ENCODE measurements at regions not wholly inside any gene's neighbourhood (a gene's known extent, or its start where the extent isn't known, plus 50 kb on each side); places are given as distances from the start of the nearest gene placed in this dataset.

DNA sequence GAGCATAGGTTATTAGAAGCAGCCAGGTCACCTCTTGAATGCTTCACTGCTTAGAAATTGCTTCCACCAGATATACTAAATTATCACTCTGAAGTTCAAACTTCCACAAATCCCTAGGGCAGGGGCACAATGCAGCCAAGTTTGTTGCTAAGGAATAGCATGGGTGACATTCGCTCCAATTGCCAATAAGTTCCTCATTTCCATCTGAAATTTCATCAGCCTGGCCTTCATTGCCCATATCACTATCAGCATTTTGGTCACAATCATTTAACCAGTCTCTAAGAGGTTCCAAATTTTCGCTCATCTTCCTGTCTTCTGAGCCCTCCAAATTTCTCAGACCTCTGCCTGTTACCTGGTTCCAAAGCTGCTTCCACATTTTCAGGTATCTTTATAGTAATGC, 356.1 kb downstream of the DAD1 start:
- no peak overlapping the region for H3K4me3 ChIP-seq (ENCODE audit: control insufficient read depth, low read depth, low read length)
- TF ChIP-seq, protein P1, sequence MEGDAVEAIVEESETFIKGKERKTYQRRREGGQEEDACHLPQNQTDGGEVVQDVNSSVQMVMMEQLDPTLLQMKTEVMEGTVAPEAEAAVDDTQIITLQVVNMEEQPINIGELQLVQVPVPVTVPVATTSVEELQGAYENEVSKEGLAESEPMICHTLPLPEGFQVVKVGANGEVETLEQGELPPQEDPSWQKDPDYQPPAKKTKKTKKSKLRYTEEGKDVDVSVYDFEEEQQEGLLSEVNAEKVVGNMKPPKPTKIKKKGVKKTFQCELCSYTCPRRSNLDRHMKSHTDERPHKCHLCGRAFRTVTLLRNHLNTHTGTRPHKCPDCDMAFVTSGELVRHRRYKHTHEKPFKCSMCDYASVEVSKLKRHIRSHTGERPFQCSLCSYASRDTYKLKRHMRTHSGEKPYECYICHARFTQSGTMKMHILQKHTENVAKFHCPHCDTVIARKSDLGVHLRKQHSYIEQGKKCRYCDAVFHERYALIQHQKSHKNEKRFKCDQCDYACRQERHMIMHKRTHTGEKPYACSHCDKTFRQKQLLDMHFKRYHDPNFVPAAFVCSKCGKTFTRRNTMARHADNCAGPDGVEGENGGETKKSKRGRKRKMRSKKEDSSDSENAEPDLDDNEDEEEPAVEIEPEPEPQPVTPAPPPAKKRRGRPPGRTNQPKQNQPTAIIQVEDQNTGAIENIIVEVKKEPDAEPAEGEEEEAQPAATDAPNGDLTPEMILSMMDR (conservative IDR thresholded peaks at IDR 0.05; ENCODE audit: control insufficient read depth, insufficient read depth, low read depth, low read length), result no peak
- no peak for DNase-seq (ENCODE audit: low read depth)

DNA sequence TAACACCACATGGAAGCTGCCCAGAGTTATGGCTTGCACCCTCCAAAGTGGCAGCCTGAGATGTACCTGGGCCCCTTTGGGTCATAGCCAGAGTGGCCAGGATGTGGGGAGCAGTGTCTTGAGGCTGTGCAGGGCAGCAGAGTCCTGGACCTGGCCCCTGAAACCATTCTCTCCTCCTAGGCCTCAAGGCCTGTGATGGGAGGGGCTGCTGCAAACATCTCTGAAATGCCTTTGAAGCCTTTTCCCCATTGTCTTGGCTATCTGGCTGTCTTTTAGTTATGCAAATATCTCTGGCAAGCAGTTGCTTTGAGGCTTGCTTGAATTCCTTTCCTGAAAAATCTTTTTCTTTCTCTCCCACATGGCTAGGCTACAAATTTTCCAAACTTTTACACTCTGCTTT, 356.5 kb downstream of the DAD1 start:
- H3K4me3 ChIP-seq (ENCODE audit: control insufficient read depth, low read depth, low read length), result no peak overlapping the region
- DNase-seq (ENCODE audit: low read depth), result no peak
- TF ChIP-seq, protein P1 (conservative IDR thresholded peaks at IDR 0.05; ENCODE audit: control insufficient read depth, insufficient read depth, low read depth, low read length), result no peak

DNA sequence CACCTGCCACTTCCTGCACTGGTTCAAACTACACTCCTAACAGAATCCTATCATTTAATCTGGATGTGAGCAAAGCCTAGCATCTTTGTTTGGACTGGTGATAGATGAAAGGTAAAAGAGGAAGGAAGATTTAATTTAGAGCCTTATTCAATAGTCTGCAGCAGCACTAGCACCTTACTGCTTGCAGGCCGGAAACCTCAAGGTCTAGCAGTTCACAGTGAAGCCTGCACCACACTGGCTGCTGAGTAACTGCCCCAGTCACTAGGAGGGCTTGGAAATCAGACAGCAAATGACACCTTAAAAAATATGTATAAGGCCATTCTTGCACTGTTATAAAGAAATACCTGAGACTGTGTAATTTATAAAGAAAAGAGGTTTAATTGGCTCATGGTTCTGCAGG, 358.0 kb downstream of the DAD1 start:
- no peak for DNase-seq (ENCODE audit: low read depth)
- TF ChIP-seq, protein P1 (conservative IDR thresholded peaks at IDR 0.05; ENCODE audit: control insufficient read depth, insufficient read depth, low read depth, low read length), result no peak
- H3K4me3 ChIP-seq (ENCODE audit: control insufficient read depth, low read depth, low read length), result no peak overlapping the region

DNA sequence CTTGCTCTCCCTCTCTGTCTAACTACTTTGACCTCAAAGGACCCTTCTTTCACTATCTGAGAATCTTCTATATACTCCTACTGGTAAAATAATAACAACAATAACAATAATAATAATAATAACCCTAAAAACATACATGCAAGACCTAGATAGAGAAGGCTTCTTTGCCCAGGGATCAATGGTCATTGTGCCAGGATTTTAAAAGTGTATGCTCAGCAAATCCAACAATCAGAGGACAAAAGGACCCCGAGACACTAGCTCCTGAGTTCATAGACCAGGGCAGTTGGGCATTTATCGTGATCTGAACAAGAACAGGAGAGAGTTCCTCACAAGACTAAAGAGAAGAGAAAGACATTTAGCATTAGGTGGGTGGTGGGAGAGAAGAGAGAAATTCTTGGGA, 358.5 kb downstream of the DAD1 start:
- no peak overlapping the region for H3K4me3 ChIP-seq (ENCODE audit: control insufficient read depth, low read depth, low read length)
- no peak for DNase-seq (ENCODE audit: low read depth)
- TF ChIP-seq, protein P1 (conservative IDR thresholded peaks at IDR 0.05; ENCODE audit: control insufficient read depth, insufficient read depth, low read depth, low read length), result no peak

- H3K4me3 ChIP-seq (ENCODE audit: control insufficient read depth, low read depth, low read length), result no peak overlapping the region
- DNase-seq (ENCODE audit: low read depth), result no peak
- TF ChIP-seq, protein P1 (conservative IDR thresholded peaks at IDR 0.05; ENCODE audit: control insufficient read depth, insufficient read depth, low read depth, low read length), result no peak
Measured at GRCh38 chr14:22227084-22227483, 361.9 kb downstream of the DAD1 start.

DNA sequence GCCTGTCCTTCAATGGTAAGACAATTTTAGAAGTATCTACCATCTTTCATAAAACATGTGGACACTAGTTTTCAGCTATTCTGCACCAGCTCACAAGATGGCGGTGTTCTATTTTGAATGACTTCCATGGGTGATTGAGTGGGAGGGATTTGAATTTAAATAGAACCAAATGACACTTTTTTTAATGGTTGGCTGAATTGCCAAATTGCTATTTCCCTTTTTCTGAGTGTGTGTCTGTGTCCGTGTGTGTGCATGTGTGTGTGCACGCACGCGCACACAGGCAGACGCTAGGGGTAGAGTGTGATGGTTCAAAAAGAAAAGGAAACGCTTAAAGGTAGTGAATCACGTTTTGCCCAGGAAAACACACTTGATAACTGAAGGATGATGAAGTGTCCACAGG, 362.6 kb downstream of the DAD1 start:
- no peak for DNase-seq (ENCODE audit: low read depth)
- TF ChIP-seq, protein P1 (conservative IDR thresholded peaks at IDR 0.05; ENCODE audit: control insufficient read depth, insufficient read depth, low read depth, low read length), result no peak
- no peak overlapping the region for H3K4me3 ChIP-seq (ENCODE audit: control insufficient read depth, low read depth, low read length)

DNA sequence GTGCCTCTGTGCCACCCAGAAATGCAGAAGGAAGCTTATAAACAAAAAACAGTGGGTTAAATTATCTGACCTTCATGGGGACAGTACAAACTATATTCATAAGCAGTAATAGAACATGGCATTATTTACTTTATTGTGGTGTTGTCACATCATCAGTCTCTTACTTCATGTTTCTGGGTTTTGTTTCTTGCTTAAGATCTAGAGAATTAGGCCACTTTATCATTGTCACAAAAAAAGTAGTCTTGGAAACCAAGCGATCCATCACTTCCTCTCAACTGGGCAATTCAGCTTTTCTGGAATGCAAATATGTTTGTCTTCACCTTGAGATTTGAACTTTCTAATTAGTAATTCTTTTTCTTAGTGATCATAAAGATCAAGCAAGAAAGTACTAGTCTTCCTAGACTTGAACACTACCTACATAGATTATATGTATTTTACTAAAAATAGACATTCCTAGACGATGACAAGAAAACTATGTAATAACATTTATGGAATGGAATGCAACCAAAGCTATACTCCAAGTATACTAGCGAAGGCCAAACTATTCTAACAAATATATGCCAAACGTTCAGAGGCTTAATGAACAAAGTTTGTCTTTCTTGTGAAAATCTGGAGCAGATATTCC, 363.4 kb downstream of the DAD1 start:
- TF ChIP-seq, protein P1 (conservative IDR thresholded peaks at IDR 0.05; ENCODE audit: control insufficient read depth, insufficient read depth, low read depth, low read length), result no peak
- no peak overlapping the region for H3K4me3 ChIP-seq (ENCODE audit: control insufficient read depth, low read depth, low read length)
- DNase-seq (ENCODE audit: low read depth), result no peak
